HepG2 (cell line): ENCODE measurements at regions not wholly inside any gene's neighbourhood (a gene's known extent, or its start where the extent isn't known, plus 50 kb on each side); places are given as distances from the start of the nearest gene placed in this dataset.
A peak's percentile ranks its signal among the peaks of the same experiment; 100 is the strongest.

Experiments used
- BATF2 ChIP-seq: sonication (generic); formaldehyde crosslinking; IDR thresholded peaks from 2 replicates; pipeline ENCODE4 v1.8.0; 2022; ENCODE audit warnings: mild to moderate bottlenecking, missing genetic modification reagents, moderate library complexity
- FUBP1 ChIP-seq: sonication (generic); formaldehyde crosslinking; IDR thresholded peaks from 2 replicates; pipeline ENCODE4 v1.5.1; 2020; ENCODE audit warnings: missing genetic modification reagents, mild to moderate bottlenecking, borderline replicate concordance
- NR3C1 ChIP-seq: sonication (generic); formaldehyde crosslinking; IDR thresholded peaks from 2 replicates; pipeline ENCODE4 v1.4.0; 2020; ENCODE audit warnings: missing genetic modification reagents
- RXRB ChIP-seq: IDR thresholded peaks from 2 replicates; pipeline ENCODE4 v1.6.1; 2016; ENCODE audit warnings: borderline replicate concordance, missing genetic modification reagents, missing compliant biosample characterization
- THRA ChIP-seq: sonication (generic); formaldehyde crosslinking; IDR thresholded peaks from 2 replicates; pipeline ENCODE4 v1.4.0; 2020; ENCODE audit warnings: missing genetic modification reagents, borderline replicate concordance
- U2AF2 ChIP-seq: fragments of 200-400 bp; formaldehyde crosslinking; IDR thresholded peaks from 2 replicates; pipeline ENCODE4 v1.6.1; 2017; ENCODE audit warnings: low read depth, mild to moderate bottlenecking, low read length
- ZBTB39 ChIP-seq: sonication (generic); formaldehyde crosslinking; IDR thresholded peaks from 2 replicates; pipeline ENCODE4 v1.5.0; 2020; ENCODE audit warnings: missing genetic modification reagents
- ZBTB8A ChIP-seq: sonication (generic); formaldehyde crosslinking; IDR thresholded peaks from 2 replicates; pipeline ENCODE4 v1.4.0; 2020; ENCODE audit warnings: mild to moderate bottlenecking, low read depth, missing genetic modification reagents, borderline replicate concordance
- ZHX2 ChIP-seq, 2 experiments: sonication (generic) in 1 of 2; formaldehyde crosslinking in 1 of 2; IDR thresholded peaks; 2 replicates each; pipeline versions ENCODE4 v1.6.1 to v1.9.0; 2014 to 2022; ENCODE audit warnings: antibody characterized with exemption in 1 of 2, borderline replicate concordance in 1 of 2, inconsistent platforms in 1 of 2, low read depth in 1 of 2, missing genetic modification reagents in 1 of 2
- ZNF484 ChIP-seq: sonication (generic); formaldehyde crosslinking; IDR thresholded peaks from 2 replicates; pipeline ENCODE4 v1.5.1; 2020; ENCODE audit warnings: mild to moderate bottlenecking, low read depth, missing genetic modification reagents, borderline replicate concordance
- ZNF503 ChIP-seq: sonication (generic); formaldehyde crosslinking; IDR thresholded peaks from 2 replicates; pipeline ENCODE4 v1.4.0; 2020; ENCODE audit warnings: missing genetic modification reagents
- ZNF530 ChIP-seq: sonication (generic); formaldehyde crosslinking; IDR thresholded peaks from 2 replicates; pipeline ENCODE4 v1.5.0; 2020; ENCODE audit warnings: low read depth, mild to moderate bottlenecking, missing genetic modification reagents
- ZNF556 ChIP-seq: sonication (generic); formaldehyde crosslinking; IDR thresholded peaks from 2 replicates; pipeline ENCODE4 v1.4.0; 2020; ENCODE audit warnings: mild to moderate bottlenecking, missing genetic modification reagents, borderline replicate concordance

GRCh38 chr5:92944903-92945604 lies 636.0 kb downstream of the NR2F1-AS1 start (continued):
- TF ChIP-seq FUBP1 (CRISPR knock-in tag) (no peak), ZHX2 (IDR thresholded peaks at IDR 0.05; ENCODE audit: low read depth) (no peak), ZHX2 (CRISPR knock-in tag; IDR thresholded peaks at IDR 0.05; ENCODE audit: borderline replicate concordance) (0 out of 2 replicates have a peak, but pooled peaks have one; percentile 50), BATF2 (no peak), ZNF484 (CRISPR knock-in tag) (no peak), ZNF556 (no peak), RXRB (peak; percentile 90), ZBTB8A (no peak), ZBTB39 (CRISPR knock-in tag) (no peak), NR3C1 (CRISPR knock-in tag) (no peak), U2AF2 (no peak), ZNF530 (CRISPR knock-in tag) (no peak), THRA (peak; percentile 70; the same call in 1 of the 2 replicates), ZNF503 (peak; percentile 94)
